Brain microvascular endothelial cell (primary cell): ENCODE measurements at regions not wholly inside any gene's neighbourhood (a gene's known extent, or its start where the extent isn't known, plus 50 kb on each side); places are given as distances from the start of the nearest gene placed in this dataset.

Experiments
- DNase-seq: peaks from one replicate; pipeline ENCODE4 v3.0.0-alpha.2; 2020
- H3K27ac ChIP-seq: fragments of 250-450 bp; sonication (Bioruptor Pico); 2 replicates; pipeline ENCODE4 v1.5.1; 2020; ENCODE audit warnings: mild to moderate bottlenecking, moderate library complexity
- H3K27me3 ChIP-seq: fragments of 250-450 bp; sonication (Bioruptor Pico); replicated peaks from 2 replicates; pipeline ENCODE4 v1.5.1; 2020; ENCODE audit warnings: mild to moderate bottlenecking
- H3K36me3 ChIP-seq: fragments of 250-450 bp; sonication (Bioruptor Pico); replicated peaks from 2 replicates; pipeline ENCODE4 v1.5.1; 2020; ENCODE audit warnings: mild to moderate bottlenecking
- H3K4me3 ChIP-seq: 2 replicates; pipeline ENCODE4 v1.5.1; 2011; ENCODE audit warnings: low read depth, mild to moderate bottlenecking, control low read depth, low read length, moderate library complexity
- CTCF ChIP-seq: IDR thresholded peaks from 2 replicates; pipeline ENCODE4 v1.5.1; 2011; ENCODE audit warnings: low read depth, mild to moderate bottlenecking, moderate library complexity, low read length, control low read depth, inconsistent platforms; ENCODE audit errors: missing control alignments
- in situ Hi-C: cut with HindIII; loops from 2 replicates; pipeline ENCODE4 v1.10.0; 2017; ENCODE audit warnings: low sequenced_read_pairs, low pct_ligation_motif_present

DNA sequence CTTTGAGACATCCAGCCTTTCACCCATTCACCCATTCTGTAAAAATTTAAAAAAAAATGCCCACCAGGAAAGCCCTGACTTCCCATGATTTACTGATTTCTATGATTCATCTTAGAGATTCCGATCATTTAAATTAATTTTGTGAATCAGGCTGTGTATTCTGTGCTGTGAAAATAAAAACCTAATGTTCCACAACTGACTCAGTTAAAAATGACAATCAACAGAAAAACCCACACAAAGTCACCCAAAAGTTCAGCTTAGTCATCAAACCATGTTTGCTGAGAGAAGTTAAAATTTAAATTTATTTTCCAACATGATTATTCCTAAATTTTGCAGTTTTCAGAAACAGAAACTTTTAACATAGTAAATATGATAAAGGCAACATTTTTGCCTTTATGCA, 509.9 kb downstream of the TENT5A start:
- TF ChIP-seq CTCF: no peak
- in situ Hi-C loops: no loop called here
- Histone ChIP-seq H3K27ac (no peak overlapping the region), H3K36me3 (no peaks in the 10 kb centered on the region), H3K27me3 (no peaks in the 10 kb centered on the region), H3K4me3 (no peak overlapping the region)
- DNase-seq: no peak

GRCh38 chr6:81241126-81242041, 511.1 kb downstream of the TENT5A start:
- TF ChIP-seq CTCF: peak; percentile 38
- no peaks in the 10 kb centered on the region for H3K36me3 ChIP-seq
- no peaks in the 10 kb centered on the region for H3K27me3 ChIP-seq
- no peak overlapping the region for H3K4me3 ChIP-seq
- in situ Hi-C loops: no loop called here
- no peak for DNase-seq
- H3K27ac ChIP-seq: no peak overlapping the region

DNA sequence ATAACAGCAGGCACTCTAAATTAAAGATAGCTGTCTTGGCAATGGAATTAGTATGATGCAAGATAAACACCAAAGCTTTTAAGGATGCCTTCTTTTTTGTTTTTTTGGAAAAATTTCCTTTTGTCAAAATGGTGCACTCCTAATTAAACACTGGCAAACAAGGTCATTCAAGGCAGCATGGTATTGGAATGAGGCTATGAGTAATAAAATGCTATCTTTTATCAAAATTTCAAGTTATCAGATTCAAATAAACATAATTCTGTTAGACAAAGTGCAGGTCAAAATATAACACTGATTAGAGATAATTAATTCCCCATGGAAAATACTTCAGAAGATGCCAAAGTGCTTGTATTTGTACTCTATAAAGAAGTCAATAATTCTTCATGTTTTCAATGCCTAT, 514.1 kb downstream of the TENT5A start:
- Histone ChIP-seq H3K4me3 (no peak overlapping the region), H3K27me3 (no peaks in the 10 kb centered on the region), H3K27ac (no peak overlapping the region), H3K36me3 (no peaks in the 10 kb centered on the region)
- TF ChIP-seq CTCF: no peak
- no peak for DNase-seq
- in situ Hi-C loops: no loop called here

DNA sequence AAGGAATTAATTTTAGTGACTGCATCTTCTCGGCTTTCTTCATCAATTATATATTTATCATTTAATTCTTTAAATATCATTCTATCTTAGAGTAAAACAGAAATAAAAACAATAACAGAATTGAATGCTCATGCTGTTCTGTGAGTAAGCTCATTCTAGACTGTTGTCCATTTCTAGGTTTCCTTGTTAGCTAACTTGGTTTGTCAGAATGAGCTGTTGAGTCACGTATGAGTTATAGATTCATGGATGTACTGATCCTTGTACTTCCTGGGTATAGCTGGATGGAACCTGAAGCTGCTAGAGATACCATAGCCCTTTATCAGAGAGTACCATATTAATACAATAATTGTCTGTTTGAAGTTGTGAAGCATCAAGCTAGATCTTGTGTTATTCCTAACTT, 515.3 kb downstream of the TENT5A start:
- TF ChIP-seq CTCF: no peak
- no peaks in the 10 kb centered on the region for H3K27me3 ChIP-seq
- in situ Hi-C loops: no loop called here
- no peaks in the 10 kb centered on the region for H3K36me3 ChIP-seq
- no peak overlapping the region for H3K4me3 ChIP-seq
- H3K27ac ChIP-seq: no peak overlapping the region
- DNase-seq: no peak

DNA sequence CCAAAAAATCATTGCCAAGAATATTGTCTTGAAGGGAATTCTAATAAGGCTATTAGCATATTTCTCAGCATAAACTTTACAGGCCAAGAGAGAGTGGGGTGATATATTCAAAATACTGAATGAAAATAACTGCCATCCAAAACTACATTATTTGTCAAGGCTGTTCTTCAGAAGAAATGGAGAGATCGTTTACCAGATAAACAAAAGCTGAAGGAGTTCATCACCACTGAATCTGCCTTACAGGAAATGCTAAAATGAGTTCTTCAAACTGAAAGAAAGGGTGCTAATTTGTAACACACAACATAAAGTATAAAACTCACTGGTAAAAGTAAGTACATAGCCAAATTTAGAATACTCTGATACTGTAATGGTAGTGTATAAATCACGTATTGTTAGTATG, 517.0 kb downstream of the TENT5A start:
- in situ Hi-C loops: no loop called here
- no peak for TF ChIP-seq CTCF
- no peaks in the 10 kb centered on the region for H3K36me3 ChIP-seq
- H3K4me3 ChIP-seq: no peak overlapping the region
- no peak overlapping the region for H3K27ac ChIP-seq
- H3K27me3 ChIP-seq: no peaks in the 10 kb centered on the region
- DNase-seq: no peak

- in situ Hi-C loops: no loop called here
- TF ChIP-seq CTCF: no peak
Measured at GRCh38 chr6:81233990-81234389, 518.5 kb downstream of the TENT5A start.

More at GRCh38 chr6:81233990-81234389, 518.5 kb downstream of the TENT5A start:
- Histone ChIP-seq H3K27me3 (no peaks in the 10 kb centered on the region), H3K4me3 (no peak overlapping the region), H3K27ac (no peak overlapping the region), H3K36me3 (no peaks in the 10 kb centered on the region)
- no peak for DNase-seq
